ENCODE measurements at regions not wholly inside any gene's neighbourhood (a gene's known extent, or its start where the extent isn't known, plus 50 kb on each side); places are given as distances from the start of the nearest gene placed in this dataset.

DNA sequence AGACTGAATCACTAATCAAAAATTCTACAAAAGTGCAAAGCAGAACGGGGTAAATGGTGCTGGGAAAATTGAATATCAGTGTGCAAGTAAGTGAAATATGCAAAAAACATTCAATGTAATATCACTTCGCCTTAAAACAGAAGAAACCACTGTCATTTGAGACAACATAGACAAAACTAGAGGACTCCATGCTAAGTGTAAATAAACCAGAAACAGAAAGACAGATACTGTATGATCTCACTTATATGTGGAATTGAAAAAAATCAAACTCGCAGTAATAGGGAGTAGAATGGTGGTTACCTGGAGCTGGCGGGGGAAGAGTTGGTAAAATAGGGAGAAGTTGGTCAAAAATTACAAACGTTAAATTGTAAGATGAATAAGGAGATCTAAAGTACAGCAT, 1420.0 kb upstream of the CDH2 start (continued):
- TF ChIP-seq, protein P1, sequence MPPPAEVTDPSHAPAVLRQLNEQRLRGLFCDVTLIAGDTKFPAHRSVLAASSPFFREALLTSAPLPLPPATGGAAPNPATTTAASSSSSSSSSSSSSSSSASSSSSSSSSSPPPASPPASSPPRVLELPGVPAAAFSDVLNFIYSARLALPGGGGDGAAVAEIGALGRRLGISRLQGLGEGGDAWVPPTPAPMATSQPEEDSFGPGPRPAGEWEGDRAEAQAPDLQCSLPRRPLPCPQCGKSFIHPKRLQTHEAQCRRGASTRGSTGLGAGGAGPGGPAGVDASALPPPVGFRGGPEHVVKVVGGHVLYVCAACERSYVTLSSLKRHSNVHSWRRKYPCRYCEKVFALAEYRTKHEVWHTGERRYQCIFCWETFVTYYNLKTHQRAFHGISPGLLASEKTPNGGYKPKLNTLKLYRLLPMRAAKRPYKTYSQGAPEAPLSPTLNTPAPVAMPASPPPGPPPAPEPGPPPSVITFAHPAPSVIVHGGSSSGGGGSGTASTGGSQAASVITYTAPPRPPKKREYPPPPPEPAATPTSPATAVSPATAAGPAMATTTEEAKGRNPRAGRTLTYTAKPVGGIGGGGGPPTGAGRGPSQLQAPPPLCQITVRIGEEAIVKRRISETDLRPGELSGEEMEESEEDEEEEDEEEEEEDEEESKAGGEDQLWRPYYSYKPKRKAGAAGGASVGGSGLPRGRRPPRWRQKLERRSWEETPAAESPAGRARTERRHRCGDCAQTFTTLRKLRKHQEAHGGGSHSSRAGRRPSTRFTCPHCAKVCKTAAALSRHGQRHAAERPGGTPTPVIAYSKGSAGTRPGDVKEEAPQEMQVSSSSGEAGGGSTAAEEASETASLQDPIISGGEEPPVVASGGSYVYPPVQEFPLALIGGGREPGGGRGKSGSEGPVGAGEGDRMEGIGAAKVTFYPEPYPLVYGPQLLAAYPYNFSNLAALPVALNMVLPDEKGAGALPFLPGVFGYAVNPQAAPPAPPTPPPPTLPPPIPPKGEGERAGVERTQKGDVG (CRISPR knock-in tag; IDR thresholded peaks at IDR 0.05; ENCODE audit: borderline replicate concordance) = no peak
- TF ChIP-seq, protein P2, sequence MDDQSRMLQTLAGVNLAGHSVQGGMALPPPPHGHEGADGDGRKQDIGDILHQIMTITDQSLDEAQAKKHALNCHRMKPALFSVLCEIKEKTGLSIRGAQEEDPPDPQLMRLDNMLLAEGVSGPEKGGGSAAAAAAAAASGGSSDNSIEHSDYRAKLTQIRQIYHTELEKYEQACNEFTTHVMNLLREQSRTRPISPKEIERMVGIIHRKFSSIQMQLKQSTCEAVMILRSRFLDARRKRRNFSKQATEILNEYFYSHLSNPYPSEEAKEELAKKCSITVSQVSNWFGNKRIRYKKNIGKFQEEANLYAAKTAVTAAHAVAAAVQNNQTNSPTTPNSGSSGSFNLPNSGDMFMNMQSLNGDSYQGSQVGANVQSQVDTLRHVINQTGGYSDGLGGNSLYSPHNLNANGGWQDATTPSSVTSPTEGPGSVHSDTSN (CRISPR knock-in tag; IDR thresholded peaks at IDR 0.05; ENCODE audit: borderline replicate concordance) = no peak
- no peak for TF ChIP-seq STAG1 (CRISPR knock-in tag; IDR thresholded peaks at IDR 0.05)
- no peak for TF ChIP-seq MYC (CRISPR knock-in tag; IDR thresholded peaks at IDR 0.05; ENCODE audit: borderline replicate concordance)
- no peak for TF ChIP-seq ZNF260 (CRISPR knock-in tag; IDR thresholded peaks at IDR 0.05; ENCODE audit: borderline replicate concordance, low read depth)
- TF ChIP-seq, protein P3, sequence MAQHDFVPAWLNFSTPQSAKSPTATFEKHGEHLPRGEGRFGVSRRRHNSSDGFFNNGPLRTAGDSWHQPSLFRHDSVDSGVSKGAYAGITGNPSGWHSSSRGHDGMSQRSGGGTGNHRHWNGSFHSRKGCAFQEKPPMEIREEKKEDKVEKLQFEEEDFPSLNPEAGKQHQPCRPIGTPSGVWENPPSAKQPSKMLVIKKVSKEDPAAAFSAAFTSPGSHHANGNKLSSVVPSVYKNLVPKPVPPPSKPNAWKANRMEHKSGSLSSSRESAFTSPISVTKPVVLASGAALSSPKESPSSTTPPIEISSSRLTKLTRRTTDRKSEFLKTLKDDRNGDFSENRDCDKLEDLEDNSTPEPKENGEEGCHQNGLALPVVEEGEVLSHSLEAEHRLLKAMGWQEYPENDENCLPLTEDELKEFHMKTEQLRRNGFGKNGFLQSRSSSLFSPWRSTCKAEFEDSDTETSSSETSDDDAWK (CRISPR knock-in tag; IDR thresholded peaks at IDR 0.05) = no peak
- no peak for TF ChIP-seq ZSCAN12 (CRISPR knock-in tag; IDR thresholded peaks at IDR 0.05)
- no peak for TF ChIP-seq ZNF224 (CRISPR knock-in tag; IDR thresholded peaks at IDR 0.05)
- TF ChIP-seq JDP2 (CRISPR knock-in tag; IDR thresholded peaks at IDR 0.05; ENCODE audit: borderline replicate concordance) = no peak
- TF ChIP-seq ZNF543 (CRISPR knock-in tag; IDR thresholded peaks at IDR 0.05) = no peak
- TF ChIP-seq, protein P4, sequence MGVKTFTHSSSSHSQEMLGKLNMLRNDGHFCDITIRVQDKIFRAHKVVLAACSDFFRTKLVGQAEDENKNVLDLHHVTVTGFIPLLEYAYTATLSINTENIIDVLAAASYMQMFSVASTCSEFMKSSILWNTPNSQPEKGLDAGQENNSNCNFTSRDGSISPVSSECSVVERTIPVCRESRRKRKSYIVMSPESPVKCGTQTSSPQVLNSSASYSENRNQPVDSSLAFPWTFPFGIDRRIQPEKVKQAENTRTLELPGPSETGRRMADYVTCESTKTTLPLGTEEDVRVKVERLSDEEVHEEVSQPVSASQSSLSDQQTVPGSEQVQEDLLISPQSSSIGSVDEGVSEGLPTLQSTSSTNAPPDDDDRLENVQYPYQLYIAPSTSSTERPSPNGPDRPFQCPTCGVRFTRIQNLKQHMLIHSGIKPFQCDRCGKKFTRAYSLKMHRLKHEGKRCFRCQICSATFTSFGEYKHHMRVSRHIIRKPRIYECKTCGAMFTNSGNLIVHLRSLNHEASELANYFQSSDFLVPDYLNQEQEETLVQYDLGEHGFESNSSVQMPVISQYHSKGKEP (CRISPR knock-in tag; IDR thresholded peaks at IDR 0.05) = no peak
